Liver (tissue), 8 donors: ENCODE measurements at regions not wholly inside any gene's neighbourhood (a gene's known extent, or its start where the extent isn't known, plus 50 kb on each side); places are given as distances from the start of the nearest gene placed in this dataset.

Experiments used
- DNase-seq: peaks from one replicate; pipeline ENCODE4 v3.0.0-alpha.2; 2017; ENCODE audit warnings: low spot score
- H3K27ac ChIP-seq, 2 donors: one replicate each; pipeline ENCODE4 v1.7.0; 2013; ENCODE audit warnings: inconsistent platforms in 2 of 2, low read length in 2 of 2, control low read depth in 1 of 2, low read depth in 1 of 2, mild to moderate bottlenecking in 1 of 2
- H3K27me3 ChIP-seq, 4 donors: one replicate each; pipeline versions ENCODE4 v1.6.1 to v1.7.0; 2013; ENCODE audit warnings: low read length in 3 of 4, inconsistent platforms in 1 of 4, mild to moderate bottlenecking in 1 of 4, moderate library complexity in 1 of 4; ENCODE audit not compliant: control insufficient read depth in 4 of 4, insufficient read depth in 4 of 4
- H3K36me3 ChIP-seq, 4 donors: one replicate each; pipeline versions ENCODE4 v1.6.1 to v1.7.0; 2013; ENCODE audit warnings: low read length in 3 of 4, mild to moderate bottlenecking in 3 of 4, low read depth in 1 of 4, moderate library complexity in 1 of 4; ENCODE audit not compliant: control insufficient read depth in 4 of 4, insufficient read depth in 3 of 4
- H3K4me1 ChIP-seq, 4 donors: one replicate each; pipeline versions ENCODE4 v1.6.1 to v1.7.0; 2013; ENCODE audit warnings: low read length in 3 of 4, mild to moderate bottlenecking in 3 of 4, moderate library complexity in 1 of 4; ENCODE audit not compliant: control insufficient read depth in 4 of 4, insufficient read depth in 4 of 4
- H3K4me3 ChIP-seq, 3 donors: one replicate each; pipeline versions ENCODE4 v1.6.1 to v1.7.0; 2013; ENCODE audit warnings: low read length in 3 of 3, control low read depth in 1 of 3, low read depth in 1 of 3, mild to moderate bottlenecking in 1 of 3
- H3K9ac ChIP-seq, 2 donors: one replicate each; pipeline ENCODE4 v1.7.0; 2013; ENCODE audit warnings: low read length in 2 of 2, mild to moderate bottlenecking in 2 of 2, moderate library complexity in 2 of 2, control low read depth in 1 of 2, low read depth in 1 of 2
- H3K9me3 ChIP-seq, 4 donors: one replicate each; pipeline versions ENCODE4 v1.6.1 to v1.7.0; 2013; ENCODE audit warnings: low read length in 3 of 4; ENCODE audit not compliant: control insufficient read depth in 4 of 4
- EGR1 ChIP-seq, 2 donors: IDR thresholded peaks; 2 replicates each; pipeline ENCODE4 v1.6.1; 2016 to 2018; ENCODE audit warnings: antibody characterized with exemption in 2 of 2, low read depth in 2 of 2
- FOXA1 ChIP-seq: IDR thresholded peaks from 2 replicates; pipeline ENCODE4 v1.6.1; 2016; ENCODE audit warnings: antibody characterized with exemption
- FOXA2 ChIP-seq: IDR thresholded peaks from 2 replicates; pipeline ENCODE4 v1.6.1; 2016; ENCODE audit warnings: antibody characterized with exemption
- GABPA ChIP-seq, 2 donors: IDR thresholded peaks in 1 of 2; conservative IDR thresholded peaks in 1 of 2; 2 replicates each; pipeline ENCODE4 v1.6.1; 2016; ENCODE audit warnings: antibody characterized with exemption in 2 of 2, mild to moderate bottlenecking in 1 of 2, moderate library complexity in 1 of 2
- HNF4A ChIP-seq, 2 donors: conservative IDR thresholded peaks; 2 replicates each; pipeline ENCODE4 v1.6.1; 2016; ENCODE audit warnings: antibody characterized with exemption in 2 of 2, mild to moderate bottlenecking in 2 of 2
- JUND ChIP-seq, 2 donors: IDR thresholded peaks; 2 replicates each; pipeline ENCODE4 v1.6.1; 2016; ENCODE audit warnings: antibody characterized with exemption in 2 of 2
- NR2F2 ChIP-seq: IDR thresholded peaks from 2 replicates; pipeline ENCODE4 v1.6.1; 2016; ENCODE audit warnings: antibody characterized with exemption
- RAD21 ChIP-seq, 2 donors: IDR thresholded peaks; 2 replicates each; pipeline ENCODE4 v1.6.1; 2016; ENCODE audit warnings: antibody characterized with exemption in 2 of 2, mild to moderate bottlenecking in 2 of 2
- REST ChIP-seq: IDR thresholded peaks from 2 replicates; pipeline ENCODE4 v1.6.1; 2016; ENCODE audit warnings: antibody characterized with exemption, mild to moderate bottlenecking
- RXRA ChIP-seq, 2 donors: IDR thresholded peaks; 2 replicates each; pipeline ENCODE4 v1.6.1; 2017 to 2018; ENCODE audit warnings: antibody characterized with exemption in 2 of 2, mild to moderate bottlenecking in 1 of 2
- SP1 ChIP-seq: IDR thresholded peaks from 2 replicates; pipeline ENCODE4 v1.6.1; 2018; ENCODE audit warnings: antibody characterized with exemption, mild to moderate bottlenecking
- TAF1 ChIP-seq: conservative IDR thresholded peaks from 2 replicates; pipeline ENCODE4 v1.6.1; 2016; ENCODE audit warnings: antibody characterized with exemption, mild to moderate bottlenecking
- YY1 ChIP-seq: IDR thresholded peaks from 2 replicates; pipeline ENCODE4 v1.6.1; 2016; ENCODE audit warnings: antibody characterized with exemption, mild to moderate bottlenecking
- WGBS: extraction: QIAGEN DNeasy Blood & Tissue Kit; methylation state at CpG from one replicate; pipeline ENCODE4 v1.1.7; 2013; 5-methylcytosine and 5-hydroxymethylcytosine counted together
- TF ChIP-seq, protein P1 (sequence below): fragments of 150-350 bp; IDR thresholded peaks from 2 replicates; pipeline ENCODE4 v1.5.1; 2017; ENCODE audit warnings: improper control_type of control experiment, low read depth, low read length; ENCODE audit not compliant: missing input control
- TF ChIP-seq, protein P2 (sequence below): IDR thresholded peaks from 2 replicates; pipeline ENCODE4 v1.6.1; 2016; ENCODE audit warnings: antibody characterized with exemption
- donor health status: healthy.
- donor health status: healthy.
- donor health status: healthy.
- donor health status: healthy.
- donor health status: healthy.

DNA sequence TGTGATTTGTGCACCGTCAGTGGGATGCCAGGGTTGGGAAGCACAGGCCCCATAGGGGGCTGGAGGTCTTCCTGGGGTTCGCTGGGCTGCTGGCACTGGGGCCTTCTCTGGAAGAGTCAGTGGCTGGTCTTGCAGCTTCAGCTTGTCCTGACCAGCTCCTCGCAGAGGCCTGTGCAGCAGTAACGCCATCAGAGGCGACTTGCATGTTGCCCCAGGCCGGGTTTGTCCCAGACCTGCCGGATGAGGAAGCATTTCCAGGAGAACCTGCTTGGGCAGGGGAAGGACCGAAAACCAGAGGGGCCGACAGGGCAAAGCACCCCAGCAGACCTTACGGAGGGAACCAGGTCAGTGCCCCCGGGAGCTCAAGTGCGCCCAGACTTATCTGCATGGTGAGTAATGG, 54.7 kb upstream of the IRX2 start:
- Histone ChIP-seq H3K9me3 (no peaks in the 10 kb centered on the region), H3K4me1 (no peaks in the 10 kb centered on the region), H3K4me3 (no peak overlapping the region), H3K27ac (no peak overlapping the region), H3K9ac (no peak overlapping the region), H3K36me3 (no peaks in the 10 kb centered on the region), H3K27me3 (no peaks in the 10 kb centered on the region)
- DNase-seq, result no peak
- TF ChIP-seq, protein P1, sequence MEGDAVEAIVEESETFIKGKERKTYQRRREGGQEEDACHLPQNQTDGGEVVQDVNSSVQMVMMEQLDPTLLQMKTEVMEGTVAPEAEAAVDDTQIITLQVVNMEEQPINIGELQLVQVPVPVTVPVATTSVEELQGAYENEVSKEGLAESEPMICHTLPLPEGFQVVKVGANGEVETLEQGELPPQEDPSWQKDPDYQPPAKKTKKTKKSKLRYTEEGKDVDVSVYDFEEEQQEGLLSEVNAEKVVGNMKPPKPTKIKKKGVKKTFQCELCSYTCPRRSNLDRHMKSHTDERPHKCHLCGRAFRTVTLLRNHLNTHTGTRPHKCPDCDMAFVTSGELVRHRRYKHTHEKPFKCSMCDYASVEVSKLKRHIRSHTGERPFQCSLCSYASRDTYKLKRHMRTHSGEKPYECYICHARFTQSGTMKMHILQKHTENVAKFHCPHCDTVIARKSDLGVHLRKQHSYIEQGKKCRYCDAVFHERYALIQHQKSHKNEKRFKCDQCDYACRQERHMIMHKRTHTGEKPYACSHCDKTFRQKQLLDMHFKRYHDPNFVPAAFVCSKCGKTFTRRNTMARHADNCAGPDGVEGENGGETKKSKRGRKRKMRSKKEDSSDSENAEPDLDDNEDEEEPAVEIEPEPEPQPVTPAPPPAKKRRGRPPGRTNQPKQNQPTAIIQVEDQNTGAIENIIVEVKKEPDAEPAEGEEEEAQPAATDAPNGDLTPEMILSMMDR, result no peak
- TF ChIP-seq EGR1 (IDR thresholded peaks at IDR 0.05; ENCODE audit: low read depth in 2 of 2) (no peak), JUND (IDR thresholded peaks at IDR 0.05) (no peak)
- 63% methylated on average over 12 of the region's 12 CpGs for WGBS

- H3K4me1 ChIP-seq, result no peaks in the 10 kb centered on the region
- H3K9me3 ChIP-seq, result no peaks in the 10 kb centered on the region
- DNase-seq, result no peak
- no peak overlapping the region for H3K4me3 ChIP-seq
- H3K36me3 ChIP-seq, result no peaks in the 10 kb centered on the region
- TF ChIP-seq FOXA2, result no peak
- TF ChIP-seq SP1, result no peak
- TF ChIP-seq, protein P2, sequence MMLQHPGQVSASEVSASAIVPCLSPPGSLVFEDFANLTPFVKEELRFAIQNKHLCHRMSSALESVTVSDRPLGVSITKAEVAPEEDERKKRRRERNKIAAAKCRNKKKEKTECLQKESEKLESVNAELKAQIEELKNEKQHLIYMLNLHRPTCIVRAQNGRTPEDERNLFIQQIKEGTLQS, result no peak
- TF ChIP-seq YY1, result no peak
- TF ChIP-seq FOXA1, result no peak
- TF ChIP-seq REST, result no peak
- no peak for TF ChIP-seq HNF4A (conservative IDR thresholded peaks at IDR 0.05)
- TF ChIP-seq TAF1, result no peak
- TF ChIP-seq GABPA (IDR thresholded peaks at IDR 0.05 in 1 of 2, conservative IDR thresholded peaks at IDR 0.05 in 1 of 2), result no peak
- TF ChIP-seq, protein P1, result no peak
- no peak for TF ChIP-seq NR2F2
- TF ChIP-seq RAD21 (IDR thresholded peaks at IDR 0.05), result no peak
- no peak for TF ChIP-seq RXRA (IDR thresholded peaks at IDR 0.05)
- no peak overlapping the region for H3K27ac ChIP-seq
- no peak overlapping the region for H3K9ac ChIP-seq
- 45% methylated on average over 5 of the region's 5 CpGs for WGBS
- H3K27me3 ChIP-seq, result no peaks in the 10 kb centered on the region
Measured at GRCh38 chr5:2805080-2805479, 53.6 kb upstream of the IRX2 start.
